Stimulated activated naive B cell treated with anti-CD40 and anti-IgM and Interleukin-4, amounts not matched to agents 10 μg/mL and 1 μg/mL and 100 μg/mL, for 72 hours (primary cell): ENCODE measurements at regions not wholly inside any gene's neighbourhood (a gene's known extent, or its start where the extent isn't known, plus 50 kb on each side); places are given as distances from the start of the nearest gene placed in this dataset.

Experiments used
- ATAC-seq, 2 donors: fragments of 150-1000 bp; cut with Tn5 transposase; replicated peaks; 2 replicates each; pipeline ENCODE4 v1.10.0; 2021; ENCODE audit warnings: moderate library complexity in 1 of 2
- DNase-seq: peaks from one replicate; pipeline ENCODE4 v3.0.0; 2021
- H3K27ac Mint-ChIP-seq: one replicate; pipeline ENCODE4 v1.8.0; 2022; ENCODE audit warnings: mild to moderate bottlenecking, mixed read lengths
- H3K27me3 Mint-ChIP-seq, 2 donors: one replicate each; pipeline ENCODE4 v1.8.0; 2022; ENCODE audit warnings: mixed read lengths in 2 of 2
- H3K36me3 Mint-ChIP-seq, 2 donors: one replicate each; pipeline ENCODE4 v1.8.0; 2022; ENCODE audit warnings: mixed read lengths in 2 of 2, mild to moderate bottlenecking in 1 of 2
- H3K4me1 Mint-ChIP-seq, 2 donors: one replicate each; pipeline ENCODE4 v1.8.0; 2022; ENCODE audit warnings: mixed read lengths in 2 of 2, mild to moderate bottlenecking in 1 of 2
- H3K4me3 Mint-ChIP-seq, 2 donors: one replicate each; pipeline ENCODE4 v1.8.0; 2022; ENCODE audit warnings: mild to moderate bottlenecking in 2 of 2, mixed read lengths in 2 of 2, moderate library complexity in 1 of 2
- H3K9me3 Mint-ChIP-seq, 2 donors: one replicate each; pipeline ENCODE4 v1.8.0; 2022; ENCODE audit warnings: mixed read lengths in 2 of 2, mild to moderate bottlenecking in 1 of 2

- Mint-ChIP-seq H3K4me1 (peaks cover 0 to 6% of the 10 kb centered on the region in 2 donors), H3K4me3 (no peak overlapping the region), H3K9me3 (peaks cover 0 to 3% of the 10 kb centered on the region in 2 donors), H3K27me3 (peaks cover 0 to 13% of the 10 kb centered on the region in 2 donors), H3K36me3 (peaks cover 0 to 2% of the 10 kb centered on the region in 2 donors), H3K27ac (no peak overlapping the region)
- ATAC-seq (no peak), DNase-seq (no peak)
These were observed 52.8 kb upstream of the LYPLAL1 start for GRCh38 chr1:219120624-219121544.

GRCh38 chr1:219121679-219122078 is 52.0 kb upstream of the LYPLAL1 start:
- DNase-seq (no peak), ATAC-seq (no peak)
- Mint-ChIP-seq H3K36me3 (peaks cover 0 to 2% of the 10 kb centered on the region in 2 donors), H3K27ac (no peak overlapping the region), H3K4me1 (peaks cover 0 to 6% of the 10 kb centered on the region in 2 donors), H3K9me3 (peaks cover 0 to 3% of the 10 kb centered on the region in 2 donors), H3K27me3 (peaks cover 6 to 9% of the 10 kb centered on the region in 2 donors), H3K4me3 (no peak overlapping the region)

- DNase-seq: no peak
- Mint-ChIP-seq H3K4me3 (no peak overlapping the region), H3K27me3 (peaks cover 1 to 14% of the 10 kb centered on the region in 2 donors), H3K27ac (no peak overlapping the region), H3K36me3 (peaks cover 0 to 2% of the 10 kb centered on the region in 2 donors), H3K9me3 (no peaks in the 10 kb centered on the region), H3K4me1 (peaks cover 0 to 2% of the 10 kb centered on the region in 2 donors)
- ATAC-seq: no peak
These were observed 50.6 kb upstream of the LYPLAL1 start for GRCh38 chr1:219123036-219123435.
